CD1c-positive myeloid dendritic cell (primary cell): ENCODE measurements at regions not wholly inside any gene's neighbourhood (a gene's known extent, or its start where the extent isn't known, plus 50 kb on each side); places are given as distances from the start of the nearest gene placed in this dataset.

ENCODE experiments used
- DNase-seq: peaks from one replicate; pipeline ENCODE4 v3.0.0-alpha.2; 2016; ENCODE audit errors: extremely low spot score

DNA sequence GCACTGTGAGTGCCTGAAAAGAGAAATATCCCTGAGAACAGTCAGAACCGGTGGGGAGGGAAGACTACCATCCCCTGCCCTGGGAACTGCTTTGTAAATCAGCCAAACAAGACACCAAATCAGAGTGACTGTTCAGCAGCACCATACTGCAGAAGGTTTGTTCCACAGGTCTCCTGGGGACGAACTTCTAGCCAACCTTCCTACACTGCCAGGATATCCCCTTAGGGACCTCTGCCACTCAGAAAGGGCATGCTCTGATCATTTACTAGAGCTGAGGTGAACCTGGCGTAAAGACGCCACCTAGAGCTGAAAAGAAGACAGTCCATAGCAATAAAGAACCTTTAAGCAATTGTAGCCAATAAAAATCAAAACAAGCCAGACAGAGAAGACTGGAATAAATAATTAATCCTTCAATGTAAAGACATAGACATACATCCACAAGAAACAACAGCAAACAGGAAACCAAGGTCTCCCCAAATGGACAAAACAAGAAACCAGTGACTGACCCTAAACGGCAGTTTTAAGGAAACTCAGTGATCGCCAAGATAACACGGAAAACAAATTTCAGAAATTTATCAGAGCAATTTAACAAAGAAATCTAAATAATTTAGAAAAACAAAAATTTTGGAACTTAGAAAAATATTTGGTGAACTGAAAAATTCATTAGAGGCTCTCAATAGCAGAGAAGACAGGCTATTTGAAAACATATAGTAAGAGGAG lies 228.1 kb upstream of the AMIGO2 start:
- peak; percentile 64 for DNase-seq

DNA sequence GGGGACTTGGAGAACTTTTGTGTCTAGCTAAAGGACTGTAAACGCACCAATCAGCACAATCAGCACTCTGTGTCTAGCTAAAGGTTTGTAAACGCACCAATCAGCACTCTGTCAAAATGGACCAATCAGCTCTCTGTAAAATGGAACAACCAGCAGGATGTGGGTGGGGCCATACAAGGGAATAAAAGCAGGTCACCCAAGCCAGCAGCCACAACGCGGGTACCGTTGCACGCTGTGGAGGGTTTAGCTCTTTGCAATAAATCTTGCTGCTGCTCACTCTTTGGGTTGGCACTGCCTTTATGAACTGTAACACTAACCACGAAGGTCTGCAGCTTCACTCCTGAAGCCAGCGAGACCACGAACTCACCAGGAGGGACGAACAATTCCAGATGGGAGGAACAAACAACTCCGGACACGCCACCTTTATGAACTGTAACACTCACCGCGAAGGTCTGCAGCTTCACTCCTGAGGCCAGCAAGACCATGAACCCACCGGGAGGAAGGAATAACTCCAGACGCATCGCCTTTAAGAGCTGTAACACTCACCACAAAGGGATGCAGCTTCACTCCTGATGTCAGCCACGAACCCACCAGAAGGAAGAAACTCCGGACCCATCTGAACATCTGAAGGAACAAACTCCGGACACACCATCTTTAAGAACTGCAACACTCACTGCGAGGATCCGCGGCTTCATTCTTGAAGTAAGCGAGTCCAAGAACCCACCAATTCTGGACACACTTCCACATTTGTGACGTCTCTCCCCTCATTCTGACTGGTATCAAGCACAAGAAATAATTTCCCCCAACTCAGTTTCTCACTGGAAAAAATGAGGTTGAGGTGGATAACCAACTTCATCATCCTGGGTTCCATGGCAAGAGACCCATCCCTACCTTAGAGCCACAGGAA lies 227.3 kb upstream of the AMIGO2 start:
- DNase-seq: peak; percentile 30

DNA sequence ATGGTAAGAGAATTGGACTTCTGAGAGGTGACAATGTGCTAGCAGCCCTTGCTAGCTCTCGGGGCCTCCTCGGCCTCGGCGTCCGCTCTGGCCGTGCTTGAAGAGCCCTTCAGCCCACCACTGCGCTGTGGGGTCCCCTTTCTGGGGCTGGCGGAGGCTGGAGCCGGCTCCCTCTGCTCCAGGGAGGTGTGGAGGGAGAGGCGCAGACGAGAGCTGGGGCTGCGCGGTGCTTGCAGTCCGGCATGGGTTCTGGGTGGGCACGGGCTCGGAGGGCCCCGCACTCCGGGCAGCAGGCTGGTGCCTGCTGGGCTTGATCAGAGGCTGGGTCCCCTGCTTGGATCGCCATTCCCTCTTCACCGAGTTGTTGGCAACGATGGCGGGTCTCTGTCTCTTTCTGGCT lies 226.4 kb upstream of the AMIGO2 start:
- no peak for DNase-seq

DNA sequence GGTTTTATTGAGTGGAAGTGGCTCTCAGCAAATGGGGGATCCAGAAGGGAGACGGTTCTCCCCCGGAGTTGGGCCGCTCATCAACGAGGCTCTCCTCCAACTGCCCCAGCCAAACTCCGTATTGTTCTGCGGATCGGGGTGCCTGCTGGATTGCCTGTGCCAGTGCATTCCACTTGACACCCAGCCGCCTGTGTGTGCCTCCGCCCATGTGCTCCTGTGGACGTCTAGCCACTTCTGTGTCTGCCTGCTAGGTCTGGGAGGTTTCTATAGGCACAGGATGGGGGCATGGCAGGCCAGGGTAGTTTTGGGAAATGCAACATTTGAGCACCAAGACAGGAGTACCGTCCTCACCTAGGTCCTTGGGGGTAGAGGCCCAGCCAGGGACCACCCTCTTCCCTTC lies 225.7 kb upstream of the AMIGO2 start:
- DNase-seq: no peak

DNA sequence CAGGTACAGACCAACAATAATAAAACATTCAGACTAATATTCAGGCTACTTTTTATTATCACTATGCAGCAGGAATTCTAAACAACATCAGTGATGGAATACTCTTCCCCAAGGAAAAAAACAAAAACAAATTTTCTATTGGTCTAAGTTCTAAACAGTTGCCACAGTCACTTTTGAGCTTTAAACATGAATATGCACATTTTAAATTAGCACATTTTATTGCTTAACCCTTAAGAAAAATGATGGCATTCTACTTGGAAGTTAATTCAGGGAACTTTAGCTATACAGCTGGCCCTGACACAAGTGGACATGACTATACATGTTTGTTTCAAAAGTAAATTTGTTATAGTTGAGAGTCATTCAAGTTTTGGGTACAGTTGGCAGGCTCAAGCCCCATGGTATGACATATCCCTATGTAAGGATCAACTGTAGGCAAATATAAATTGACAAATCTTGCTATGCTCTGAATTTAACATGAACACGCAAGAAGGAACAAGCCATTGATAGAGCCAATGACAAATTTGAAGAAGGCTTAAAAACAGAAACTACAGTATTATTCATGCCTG lies 224.3 kb upstream of the AMIGO2 start:
- DNase-seq: no peak

DNA sequence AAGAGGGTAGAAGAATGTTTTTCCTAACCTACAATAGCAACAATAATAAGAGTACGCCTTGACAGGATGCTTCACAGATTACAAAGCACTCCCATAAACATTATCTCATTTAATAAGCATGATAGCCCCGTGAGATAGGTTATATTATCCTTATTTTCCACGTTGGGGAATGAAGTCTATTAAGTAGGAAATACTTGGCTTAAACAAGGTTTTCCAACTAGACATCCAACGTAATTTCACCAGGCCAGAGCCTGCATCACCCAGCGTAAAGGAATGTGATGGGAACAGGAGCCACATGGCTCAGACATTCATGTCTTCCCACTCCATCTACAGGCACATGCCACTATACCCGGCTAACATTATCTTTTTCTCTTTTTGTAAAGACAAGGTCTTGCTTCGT lies 223.4 kb upstream of the AMIGO2 start:
- no peak for DNase-seq

DNA sequence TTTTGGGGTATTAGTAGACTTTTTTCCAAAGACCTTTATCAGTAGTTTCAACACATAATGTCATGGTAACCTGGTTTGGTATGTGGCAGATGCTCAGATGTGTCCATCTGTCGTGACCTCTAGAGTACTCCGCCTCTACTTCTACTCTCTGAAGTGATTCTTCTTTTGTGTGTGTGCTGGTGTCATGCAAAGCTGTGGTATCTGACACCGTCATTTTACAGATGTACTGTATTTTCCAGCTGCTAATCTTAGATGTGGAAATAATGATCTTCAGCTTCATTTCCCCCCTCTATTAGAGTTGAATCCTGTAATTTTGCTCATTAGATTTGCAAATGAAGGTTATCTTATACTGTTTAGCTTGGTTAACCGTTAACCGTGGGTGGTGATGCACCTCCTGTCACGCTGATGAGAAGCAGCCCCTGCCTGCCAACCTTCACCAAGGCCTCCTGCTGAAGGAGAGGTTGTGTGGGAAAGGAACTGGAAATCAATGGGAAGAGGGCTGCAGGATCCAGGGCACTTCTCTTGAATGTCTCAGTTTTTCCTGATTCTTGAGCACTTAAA lies 222.4 kb upstream of the AMIGO2 start:
- DNase-seq: no peak

DNA sequence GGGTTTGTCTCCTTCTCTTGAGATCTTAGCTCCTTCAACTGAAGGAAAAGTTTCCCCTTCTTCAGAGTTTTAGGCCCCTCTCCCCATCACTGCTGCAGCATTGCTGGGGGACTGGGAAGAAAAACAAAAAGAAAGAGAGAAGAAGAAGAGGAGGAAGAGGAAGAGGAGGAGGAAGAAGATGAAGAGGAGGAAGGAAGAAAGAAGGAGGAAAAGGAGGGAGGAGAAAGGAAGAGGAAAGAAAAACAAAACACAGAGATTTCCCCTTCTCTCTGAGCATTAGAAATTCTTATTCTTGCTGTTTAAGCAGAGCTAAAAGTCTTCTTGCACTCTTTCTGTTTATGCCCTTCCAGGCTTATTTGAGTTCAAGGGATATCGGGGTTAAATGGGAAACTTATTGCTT lies 219.8 kb upstream of the AMIGO2 start:
- no peak for DNase-seq

DNA sequence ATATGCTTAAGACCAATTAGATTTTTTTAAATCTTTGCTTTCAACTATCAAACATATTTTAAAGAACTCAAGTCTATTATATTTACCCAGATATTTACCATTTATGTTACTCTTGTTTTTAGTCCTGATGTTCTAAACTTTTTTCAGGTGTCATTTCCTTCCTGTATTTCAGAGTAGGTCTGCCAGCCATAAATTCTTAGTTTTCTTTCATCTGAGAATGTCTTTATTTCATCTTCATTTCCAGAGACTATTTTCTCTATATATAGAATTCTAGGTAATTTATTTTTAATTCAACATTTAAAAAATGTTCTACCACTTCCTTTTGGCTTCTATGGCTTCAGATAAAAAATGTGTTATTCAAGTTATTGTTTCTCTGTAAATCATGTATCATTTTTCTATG lies 218.2 kb upstream of the AMIGO2 start:
- DNase-seq: no peak

DNA sequence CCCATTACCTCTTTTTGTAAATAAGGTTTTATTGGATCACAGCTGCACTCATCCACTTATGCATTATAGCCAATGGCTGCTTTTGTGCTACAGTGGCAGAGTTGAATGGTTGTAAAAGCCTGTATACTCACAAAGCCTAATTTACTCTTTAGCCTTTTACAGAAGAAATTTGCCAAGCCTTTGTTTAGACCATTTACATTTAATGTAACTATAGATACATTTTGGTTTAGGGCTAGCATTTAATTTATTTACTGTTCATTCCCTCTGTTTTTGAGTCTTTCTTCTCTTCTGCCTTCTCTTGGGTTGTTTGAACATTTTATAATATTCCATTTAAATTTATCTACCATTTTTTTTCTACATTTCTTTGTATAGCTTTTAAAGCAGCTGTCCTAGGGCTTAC lies 217.1 kb upstream of the AMIGO2 start:
- no peak for DNase-seq

DNA sequence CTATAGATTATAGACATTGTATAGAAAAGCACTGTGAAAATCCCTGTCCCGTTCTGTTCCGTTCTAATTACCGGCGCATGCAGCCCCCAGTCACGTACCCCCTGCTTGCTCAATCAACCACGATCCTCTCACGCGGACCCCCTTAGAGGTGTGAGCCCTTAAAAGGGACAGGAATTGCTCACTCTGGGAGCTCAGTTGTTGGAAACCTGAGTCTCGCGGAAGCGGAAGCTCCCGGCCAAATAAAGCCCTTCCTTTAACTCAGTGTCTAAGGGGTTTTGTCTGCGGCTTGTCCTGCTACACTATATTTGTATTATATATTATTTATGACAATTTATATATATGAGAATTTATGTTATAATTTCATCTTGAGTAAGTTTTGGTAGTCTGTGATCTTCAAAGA lies 213.6 kb upstream of the AMIGO2 start:
- DNase-seq: no peak

DNA sequence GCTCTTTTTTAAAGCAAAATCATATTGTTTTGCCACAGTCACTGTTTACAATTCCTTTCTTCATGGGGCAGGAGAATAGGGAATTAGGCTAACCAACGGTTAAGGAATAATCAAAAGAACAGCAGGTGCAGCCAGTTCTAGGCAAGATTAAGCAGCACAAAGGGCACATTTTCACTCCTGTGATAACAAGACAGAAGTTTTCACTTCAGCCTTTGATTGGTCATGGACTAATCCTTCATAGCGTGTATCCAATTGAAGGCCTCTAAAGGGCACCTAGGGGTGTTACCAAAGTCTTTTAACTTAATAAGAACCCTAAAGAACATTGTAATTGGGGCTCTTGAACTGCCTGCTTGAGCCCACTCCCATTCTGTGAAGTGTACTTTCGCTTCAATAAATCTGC lies 206.9 kb upstream of the AMIGO2 start:
- no peak for DNase-seq
